ENCODE measurements at regions not wholly inside any gene's neighbourhood (a gene's known extent, or its start where the extent isn't known, plus 50 kb on each side); places are given as distances from the start of the nearest gene placed in this dataset.
"Not testable (repeated sequence)": the region's sequence is repeated elsewhere in the genome, so short reads cannot be mapped to it uniquely, and the experiment has no call there.

GRCh38 chr5:104573949-104574709, 1011.5 kb upstream of the NUDT12 start:
- ChIA-PET CTCF (no interaction called here), POLR2A (no interaction called here)
- no peaks in the 10 kb centered on the region for H3K27me3 Mint-ChIP-seq
- peaks cover 3% of the 10 kb centered on the region for H3K9me3 Mint-ChIP-seq (ENCODE audit: low read depth)
- H3K4me3 Mint-ChIP-seq = no peak overlapping the region
- intact Hi-C loops (cut with DNase I, micrococcal nuclease) = no loop called here
- DNase-seq (no peak), ATAC-seq (no peak)
- H3K4me1 Mint-ChIP-seq = no peaks in the 10 kb centered on the region
- no peak overlapping the region for H3K27ac Mint-ChIP-seq
- H3K36me3 Mint-ChIP-seq (ENCODE audit: low read depth) = no peaks in the 10 kb centered on the region

- intact Hi-C loops (cut with DNase I, micrococcal nuclease) = no loop called here
- POLR2A ChIA-PET = no interaction called here
These were observed 1007.0 kb upstream of the NUDT12 start for GRCh38 chr5:104569621-104570020.

GRCh38 chr5:104564530-104564929, 1001.9 kb upstream of the NUDT12 start:
- intact Hi-C loops (cut with DNase I, micrococcal nuclease) = no loop called here
- ChIA-PET POLR2A (no interaction called here), CTCF (no interaction called here)
- Mint-ChIP-seq H3K9me3 (ENCODE audit: low read depth) (peaks cover 15% of the 10 kb centered on the region), H3K27me3 (no peaks in the 10 kb centered on the region), H3K36me3 (ENCODE audit: low read depth) (no peaks in the 10 kb centered on the region), H3K4me1 (no peaks in the 10 kb centered on the region), H3K27ac (no peak overlapping the region), H3K4me3 (no peak overlapping the region)
- no peak for ATAC-seq
- DNase-seq = no peak

More at GRCh38 chr5:104569621-104570020, 1007.0 kb upstream of the NUDT12 start:
- no peaks in the 10 kb centered on the region for H3K27me3 Mint-ChIP-seq
- peaks cover 7% of the 10 kb centered on the region for H3K9me3 Mint-ChIP-seq (ENCODE audit: low read depth)
- no peak for DNase-seq
- H3K27ac Mint-ChIP-seq = no peak overlapping the region
- ATAC-seq = no peak
- no peaks in the 10 kb centered on the region for H3K36me3 Mint-ChIP-seq (ENCODE audit: low read depth)
- no peaks in the 10 kb centered on the region for H3K4me1 Mint-ChIP-seq
- CTCF ChIA-PET = no interaction called here
- no peak overlapping the region for H3K4me3 Mint-ChIP-seq

GRCh38 chr5:104556957-104557356, 994.4 kb upstream of the NUDT12 start:
- POLR2A ChIA-PET = no interaction called here
- H3K27me3 Mint-ChIP-seq = no peaks in the 10 kb centered on the region
- intact Hi-C loops (cut with DNase I, micrococcal nuclease) = no loop called here
- H3K36me3 Mint-ChIP-seq (ENCODE audit: low read depth) = no peaks in the 10 kb centered on the region
- H3K9me3 Mint-ChIP-seq (ENCODE audit: low read depth) = peaks cover 13% of the 10 kb centered on the region
- H3K27ac Mint-ChIP-seq = no peak overlapping the region
- CTCF ChIA-PET = no interaction called here
- no peak overlapping the region for H3K4me3 Mint-ChIP-seq
- DNase-seq (no peak), ATAC-seq (no peak)
- no peaks in the 10 kb centered on the region for H3K4me1 Mint-ChIP-seq

- Mint-ChIP-seq H3K36me3 (ENCODE audit: low read depth) (no peaks in the 10 kb centered on the region), H3K27ac (no peak overlapping the region), H3K27me3 (no peaks in the 10 kb centered on the region), H3K4me3 (no peak overlapping the region), H3K4me1 (no peaks in the 10 kb centered on the region), H3K9me3 (ENCODE audit: low read depth) (peaks cover 12% of the 10 kb centered on the region)
- ATAC-seq (no peak), DNase-seq (no peak)
- intact Hi-C loops (cut with DNase I, micrococcal nuclease) = no loop called here
- CTCF ChIA-PET = no interaction called here
- POLR2A ChIA-PET = no interaction called here
These were observed 989.0 kb upstream of the NUDT12 start for GRCh38 chr5:104551628-104552027.

- ATAC-seq, POLR2A ChIA-PET: not testable (repeated sequence)
These were observed 984.3 kb upstream of the NUDT12 start for GRCh38 chr5:104546871-104547270.

GRCh38 chr5:104541141-104541785, 978.7 kb upstream of the NUDT12 start:
- ChIA-PET CTCF (interaction anchor here (1.2 kb wide), 1 partner anchor 14 kb away, joined by 4 read pairs; no protein-coding TSS in a partner anchor), POLR2A (no interaction called here)
- Mint-ChIP-seq H3K9me3 (ENCODE audit: low read depth) (no peaks in the 10 kb centered on the region), H3K4me1 (no peaks in the 10 kb centered on the region), H3K27me3 (no peaks in the 10 kb centered on the region), H3K36me3 (ENCODE audit: low read depth) (no peaks in the 10 kb centered on the region), H3K27ac (no peak overlapping the region), H3K4me3 (no peak overlapping the region)
- no peak for DNase-seq
- intact Hi-C loops (cut with DNase I, micrococcal nuclease) = no loop called here
- ATAC-seq = no peak

More at GRCh38 chr5:104546871-104547270, 984.3 kb upstream of the NUDT12 start:
- H3K36me3 Mint-ChIP-seq (ENCODE audit: low read depth); H3K27me3 Mint-ChIP-seq; CTCF ChIA-PET; DNase-seq; H3K27ac Mint-ChIP-seq; H3K4me1 Mint-ChIP-seq; H3K4me3 Mint-ChIP-seq; intact Hi-C loops (cut with DNase I, micrococcal nuclease): not testable (repeated sequence)
- H3K9me3 Mint-ChIP-seq (ENCODE audit: low read depth) = peaks cover 11% of the 10 kb centered on the region

GRCh38 chr5:104540448-104540847, 977.9 kb upstream of the NUDT12 start:
- Mint-ChIP-seq H3K4me1 (no peaks in the 10 kb centered on the region), H3K36me3 (ENCODE audit: low read depth) (no peaks in the 10 kb centered on the region), H3K27me3 (no peaks in the 10 kb centered on the region), H3K27ac (no peak overlapping the region), H3K9me3 (ENCODE audit: low read depth) (no peaks in the 10 kb centered on the region), H3K4me3 (no peak overlapping the region)
- DNase-seq = no peak
- no peak for ATAC-seq
- POLR2A ChIA-PET = no interaction called here
- intact Hi-C loops (cut with DNase I, micrococcal nuclease) = no loop called here
- CTCF ChIA-PET = no interaction called here

GRCh38 chr5:104539618-104540350, 977.2 kb upstream of the NUDT12 start:
- Mint-ChIP-seq H3K9me3 (ENCODE audit: low read depth) (no peaks in the 10 kb centered on the region), H3K27me3 (no peaks in the 10 kb centered on the region), H3K27ac (no peak overlapping the region), H3K4me1 (no peaks in the 10 kb centered on the region), H3K36me3 (ENCODE audit: low read depth) (no peaks in the 10 kb centered on the region), H3K4me3 (no peak overlapping the region)
- DNase-seq = no peak
- POLR2A ChIA-PET = no interaction called here
- CTCF ChIA-PET = no interaction called here
- ATAC-seq = no peak
- intact Hi-C loops (cut with DNase I, micrococcal nuclease) = no loop called here

GRCh38 chr5:104538734-104539133, 976.1 kb upstream of the NUDT12 start:
- DNase-seq (no peak), ATAC-seq (no peak)
- H3K27me3 Mint-ChIP-seq = no peaks in the 10 kb centered on the region
- no peaks in the 10 kb centered on the region for H3K9me3 Mint-ChIP-seq (ENCODE audit: low read depth)
- intact Hi-C loops (cut with DNase I, micrococcal nuclease) = no loop called here
- H3K36me3 Mint-ChIP-seq (ENCODE audit: low read depth) = no peaks in the 10 kb centered on the region
- H3K27ac Mint-ChIP-seq = no peak overlapping the region
- ChIA-PET POLR2A (no interaction called here), CTCF (no interaction called here)
- no peaks in the 10 kb centered on the region for H3K4me1 Mint-ChIP-seq
- no peak overlapping the region for H3K4me3 Mint-ChIP-seq

- ATAC-seq (no peak), DNase-seq (no peak)
- intact Hi-C loops (cut with DNase I, micrococcal nuclease) = no loop called here
- POLR2A ChIA-PET = no interaction called here
- H3K4me3 Mint-ChIP-seq = no peak overlapping the region
- CTCF ChIA-PET = interaction anchor here (1.3 kb wide), 1 partner anchor 9 kb away, joined by 4 read pairs; no protein-coding TSS in a partner anchor
- H3K9me3 Mint-ChIP-seq (ENCODE audit: low read depth) = peaks cover 10% of the 10 kb centered on the region
- H3K27me3 Mint-ChIP-seq = no peaks in the 10 kb centered on the region
- no peaks in the 10 kb centered on the region for H3K36me3 Mint-ChIP-seq (ENCODE audit: low read depth)
- no peak overlapping the region for H3K27ac Mint-ChIP-seq
- no peaks in the 10 kb centered on the region for H3K4me1 Mint-ChIP-seq
These were observed 970.9 kb upstream of the NUDT12 start for GRCh38 chr5:104533498-104533897.

GRCh38 chr5:104526866-104527265, 964.3 kb upstream of the NUDT12 start:
- intact Hi-C loops (cut with DNase I, micrococcal nuclease) = no loop called here
- Mint-ChIP-seq H3K4me1 (no peaks in the 10 kb centered on the region), H3K27me3 (no peaks in the 10 kb centered on the region), H3K9me3 (ENCODE audit: low read depth) (peaks cover 11% of the 10 kb centered on the region), H3K27ac (no peak overlapping the region), H3K4me3 (no peak overlapping the region), H3K36me3 (ENCODE audit: low read depth) (no peaks in the 10 kb centered on the region)
- ATAC-seq (no peak), DNase-seq (no peak)
- CTCF ChIA-PET = no interaction called here
- POLR2A ChIA-PET = interaction anchor here (0.5 kb wide), 1 partner anchor 10 kb away, joined by 3 read pairs; no protein-coding TSS in a partner anchor
